22Rv1 (cell line): ENCODE measurements at regions not wholly inside any gene's neighbourhood (a gene's known extent, or its start where the extent isn't known, plus 50 kb on each side); places are given as distances from the start of the nearest gene placed in this dataset.
"Not testable (repeated sequence)": the region's sequence is repeated elsewhere in the genome, so short reads cannot be mapped to it uniquely, and the experiment has no call there.

Experiments used
- H3K27ac ChIP-seq: fragments of 450-650 bp; 2 replicates; pipeline ENCODE4 v1.5.1; 2017
- ZFX ChIP-seq: fragments of 450-650 bp; IDR thresholded peaks from 2 replicates; pipeline ENCODE4 v1.6.1; 2017; ENCODE audit warnings: antibody characterized with exemption, borderline replicate concordance
- TF ChIP-seq, protein P1 (sequence below): fragments of 450-650 bp; IDR thresholded peaks from 2 replicates; pipeline ENCODE4 v1.5.1; 2017; ENCODE audit warnings: mild to moderate bottlenecking

DNA sequence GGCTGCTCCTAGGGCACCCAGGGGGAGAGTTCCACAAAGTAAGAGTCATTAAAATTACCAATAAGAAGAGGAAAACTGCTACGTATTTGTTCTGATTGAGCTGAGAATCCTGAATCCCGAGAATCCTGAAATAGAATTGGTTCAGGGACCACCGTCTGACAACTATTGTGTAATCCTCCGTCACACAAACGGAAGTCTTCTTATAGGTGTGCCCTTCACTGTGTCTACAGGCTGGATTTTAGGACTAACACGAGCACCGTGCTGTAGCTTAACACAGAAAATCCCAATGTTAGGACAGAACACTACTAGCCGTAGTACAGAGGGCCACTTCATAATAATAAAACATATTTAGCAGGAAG is 50.6 kb upstream of the RNF182 start:
- H3K27ac ChIP-seq: no peak overlapping the region
- TF ChIP-seq, protein P1, sequence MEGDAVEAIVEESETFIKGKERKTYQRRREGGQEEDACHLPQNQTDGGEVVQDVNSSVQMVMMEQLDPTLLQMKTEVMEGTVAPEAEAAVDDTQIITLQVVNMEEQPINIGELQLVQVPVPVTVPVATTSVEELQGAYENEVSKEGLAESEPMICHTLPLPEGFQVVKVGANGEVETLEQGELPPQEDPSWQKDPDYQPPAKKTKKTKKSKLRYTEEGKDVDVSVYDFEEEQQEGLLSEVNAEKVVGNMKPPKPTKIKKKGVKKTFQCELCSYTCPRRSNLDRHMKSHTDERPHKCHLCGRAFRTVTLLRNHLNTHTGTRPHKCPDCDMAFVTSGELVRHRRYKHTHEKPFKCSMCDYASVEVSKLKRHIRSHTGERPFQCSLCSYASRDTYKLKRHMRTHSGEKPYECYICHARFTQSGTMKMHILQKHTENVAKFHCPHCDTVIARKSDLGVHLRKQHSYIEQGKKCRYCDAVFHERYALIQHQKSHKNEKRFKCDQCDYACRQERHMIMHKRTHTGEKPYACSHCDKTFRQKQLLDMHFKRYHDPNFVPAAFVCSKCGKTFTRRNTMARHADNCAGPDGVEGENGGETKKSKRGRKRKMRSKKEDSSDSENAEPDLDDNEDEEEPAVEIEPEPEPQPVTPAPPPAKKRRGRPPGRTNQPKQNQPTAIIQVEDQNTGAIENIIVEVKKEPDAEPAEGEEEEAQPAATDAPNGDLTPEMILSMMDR: no peak
- TF ChIP-seq ZFX: no peak

DNA sequence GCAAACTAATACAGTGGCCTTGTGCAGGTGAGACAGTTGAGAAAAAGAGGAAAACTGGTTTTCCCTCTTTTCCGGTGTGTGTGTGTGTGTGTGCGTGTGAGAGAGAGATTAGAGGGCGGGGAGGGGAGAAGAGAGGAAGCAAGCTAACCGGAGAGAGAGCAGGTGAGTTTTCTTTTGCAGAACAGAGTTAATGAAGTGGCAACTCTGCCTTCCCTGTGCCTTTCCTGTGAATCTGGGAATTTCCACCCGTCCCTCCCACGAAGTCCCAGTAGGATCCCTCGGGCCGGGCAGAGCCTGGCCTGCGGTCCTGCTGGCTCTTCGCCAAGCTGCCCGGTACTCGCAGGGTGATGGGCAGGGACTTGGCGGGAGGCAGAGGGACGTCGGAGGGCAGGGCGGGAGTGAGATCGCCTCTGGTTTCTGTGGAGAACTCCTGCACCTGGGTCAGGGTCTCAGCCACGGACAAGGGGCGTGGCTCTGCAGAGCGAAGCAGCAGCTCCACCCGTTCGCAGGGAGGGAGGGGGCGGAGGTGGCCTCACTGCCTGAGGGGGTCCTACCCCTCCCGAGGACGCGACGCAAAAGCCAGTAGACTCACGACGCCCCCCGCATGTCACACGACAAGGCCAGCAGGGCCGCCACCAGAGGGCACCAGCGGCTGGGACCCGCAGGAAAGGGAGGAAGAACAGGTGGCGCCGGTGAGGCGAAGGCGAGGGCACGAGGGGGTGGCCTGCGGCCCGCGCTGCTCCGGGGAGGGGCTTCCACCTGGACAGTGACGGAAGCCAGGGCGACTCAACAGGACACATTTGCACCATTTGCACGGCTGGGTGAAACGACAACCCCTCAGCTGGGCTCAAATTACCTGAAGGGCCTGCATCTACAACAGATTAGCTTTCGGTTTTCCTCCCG is 51.2 kb upstream of the RNF182 start:
- no peak for TF ChIP-seq ZFX
- TF ChIP-seq, protein P1: peak; percentile 94
- no peak overlapping the region; the same call in 1 of the 2 replicates for H3K27ac ChIP-seq

DNA sequence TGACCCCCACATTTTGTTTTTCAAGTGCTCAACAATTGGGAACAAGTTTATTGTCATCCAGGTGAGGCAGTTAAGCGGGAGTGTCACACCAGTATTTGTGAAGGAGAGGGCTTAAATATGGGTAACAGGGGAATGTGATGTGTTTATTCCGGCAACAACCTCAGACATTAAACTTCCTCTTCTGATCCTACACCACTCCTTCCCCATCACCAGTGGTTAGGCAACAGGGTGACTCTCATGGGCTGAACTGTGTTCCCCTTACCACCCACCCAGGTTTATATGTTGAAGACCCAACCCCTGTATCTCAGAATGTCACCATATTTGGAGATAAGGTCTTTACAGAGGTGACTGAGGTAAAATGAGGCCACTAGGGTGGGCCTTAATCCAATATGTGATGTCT is 52.1 kb upstream of the RNF182 start:
- no peak for TF ChIP-seq ZFX
- TF ChIP-seq, protein P1: no peak
- no peak overlapping the region for H3K27ac ChIP-seq

DNA sequence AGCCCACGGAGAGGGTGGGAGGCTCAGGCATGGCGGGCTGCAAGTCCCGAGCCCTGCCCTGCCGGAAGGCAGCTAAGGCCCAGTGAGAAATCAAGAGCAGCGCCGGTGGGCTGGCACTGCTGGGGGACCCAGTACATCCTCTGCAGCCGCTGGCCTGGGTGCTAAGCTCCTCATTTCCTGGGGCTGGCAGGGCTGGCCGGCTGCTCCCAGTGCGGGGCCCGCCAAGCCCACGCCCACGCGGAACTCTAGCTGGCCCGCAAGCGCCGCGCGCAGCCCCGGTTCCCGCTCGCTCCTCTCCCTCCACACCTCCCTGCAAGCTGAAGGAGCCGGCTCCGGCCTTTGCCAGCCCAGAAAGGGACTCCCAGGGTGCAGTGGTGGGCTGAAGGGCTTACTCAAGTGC is 52.7 kb upstream of the RNF182 start:
- H3K27ac ChIP-seq: not testable (repeated sequence)

DNA sequence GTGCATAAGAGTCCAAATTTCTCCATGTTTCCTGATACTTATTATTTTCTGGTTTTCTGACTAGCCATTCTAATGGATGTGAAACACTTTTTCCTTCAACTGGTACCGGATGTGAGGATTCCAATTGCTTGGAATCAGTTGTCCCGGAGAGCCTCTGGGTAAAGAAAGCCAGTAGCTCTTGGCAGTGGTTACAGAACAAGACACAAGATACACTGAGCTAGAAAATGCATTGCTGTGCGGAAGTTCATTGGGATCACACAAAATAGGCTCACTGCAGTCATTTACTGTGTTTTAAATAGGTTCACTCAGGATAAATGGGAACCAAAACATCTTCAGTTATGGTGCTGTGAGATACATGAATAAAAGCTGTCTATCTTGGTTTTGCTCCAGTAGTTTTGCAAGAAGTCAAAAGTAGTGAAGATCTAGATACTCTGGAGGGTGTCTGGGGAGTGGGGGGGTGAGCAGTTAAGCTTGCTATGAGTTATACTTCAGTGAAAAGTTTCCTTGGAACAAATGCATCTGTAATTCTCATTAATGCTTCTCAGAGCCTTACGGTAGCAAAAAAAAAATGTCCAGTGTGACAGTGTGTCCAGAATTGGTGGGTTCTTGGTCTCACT is 54.4 kb upstream of the RNF182 start:
- TF ChIP-seq ZFX: no peak
- TF ChIP-seq, protein P1: no peak
- no peak overlapping the region for H3K27ac ChIP-seq

DNA sequence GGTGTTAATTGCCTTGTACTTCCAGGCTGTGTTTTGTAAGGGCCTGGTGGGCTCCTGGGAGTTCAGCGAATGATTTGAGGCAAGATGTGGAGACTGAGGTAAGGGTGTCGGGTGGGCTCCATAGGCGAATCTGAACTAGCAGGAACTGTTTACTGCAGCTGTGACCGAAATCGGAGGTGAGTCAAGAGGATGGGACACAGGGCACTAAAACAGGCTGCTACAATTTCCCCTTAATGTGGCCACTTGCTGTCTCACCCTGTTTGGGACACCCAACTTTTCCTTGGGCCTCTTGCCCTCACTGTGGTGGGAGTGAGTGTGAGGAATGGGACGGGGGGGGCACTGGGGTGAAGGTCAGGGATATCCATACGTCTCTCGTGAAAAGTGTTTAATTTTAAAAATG is 53.9 kb upstream of the MCUR1 start:
- no peak overlapping the region for H3K27ac ChIP-seq
- no peak for TF ChIP-seq ZFX
- TF ChIP-seq, protein P1: no peak

DNA sequence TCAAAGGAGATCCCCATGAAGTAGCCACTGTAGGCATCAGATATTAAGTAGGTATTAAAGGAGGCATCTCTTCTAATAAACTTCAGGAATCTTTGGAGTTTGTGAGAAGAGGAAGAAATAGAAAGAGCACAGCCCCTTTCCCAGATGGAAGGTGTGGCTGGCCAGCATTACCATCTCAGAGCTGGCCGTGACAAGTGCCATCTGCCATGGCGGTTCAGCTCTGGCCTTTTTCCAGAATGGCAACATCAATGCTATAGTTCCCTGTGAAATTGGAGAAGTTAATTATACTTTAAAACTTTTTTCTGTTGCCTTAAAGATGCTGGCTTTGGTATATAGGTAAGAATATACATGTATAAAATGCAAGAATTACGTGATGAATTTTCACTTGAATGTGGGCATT is 51.9 kb upstream of the MCUR1 start:
- TF ChIP-seq, protein P1: no peak
- no peak for TF ChIP-seq ZFX
- no peak overlapping the region for H3K27ac ChIP-seq
